ENCODE measurements at regions not wholly inside any gene's neighbourhood (a gene's known extent, or its start where the extent isn't known, plus 50 kb on each side); places are given as distances from the start of the nearest gene placed in this dataset.

DNA sequence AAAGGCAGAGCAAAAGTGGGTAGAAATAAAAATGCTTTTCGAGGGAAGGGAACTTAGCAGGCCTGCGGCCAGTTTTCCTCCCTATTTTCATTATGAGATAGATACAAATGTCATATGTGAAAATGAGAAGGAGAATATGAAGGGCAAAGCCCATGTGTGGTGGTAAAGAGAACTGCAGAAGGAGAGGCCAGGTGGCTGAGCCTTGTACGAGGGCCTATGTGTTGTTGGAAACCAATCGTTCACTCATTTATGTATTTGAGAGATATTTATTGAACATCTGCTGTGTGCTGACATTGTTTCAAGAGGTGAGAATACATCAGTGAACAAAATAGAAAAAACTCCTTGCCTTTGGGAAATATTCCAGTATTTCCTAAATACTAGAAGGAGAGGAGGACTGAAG is 147.7 kb downstream of the SH3BGRL2 start (continued):
- TF ChIP-seq, protein P1, sequence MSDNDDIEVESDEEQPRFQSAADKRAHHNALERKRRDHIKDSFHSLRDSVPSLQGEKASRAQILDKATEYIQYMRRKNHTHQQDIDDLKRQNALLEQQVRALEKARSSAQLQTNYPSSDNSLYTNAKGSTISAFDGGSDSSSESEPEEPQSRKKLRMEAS (IDR thresholded peaks at IDR 0.05), result no peak

Data from H1 (cell line).